ENCODE measurements at regions not wholly inside any gene's neighbourhood (a gene's known extent, or its start where the extent isn't known, plus 50 kb on each side); places are given as distances from the start of the nearest gene placed in this dataset.
"Not testable (repeated sequence)": the region's sequence is repeated elsewhere in the genome, so short reads cannot be mapped to it uniquely, and the experiment has no call there.

DNA sequence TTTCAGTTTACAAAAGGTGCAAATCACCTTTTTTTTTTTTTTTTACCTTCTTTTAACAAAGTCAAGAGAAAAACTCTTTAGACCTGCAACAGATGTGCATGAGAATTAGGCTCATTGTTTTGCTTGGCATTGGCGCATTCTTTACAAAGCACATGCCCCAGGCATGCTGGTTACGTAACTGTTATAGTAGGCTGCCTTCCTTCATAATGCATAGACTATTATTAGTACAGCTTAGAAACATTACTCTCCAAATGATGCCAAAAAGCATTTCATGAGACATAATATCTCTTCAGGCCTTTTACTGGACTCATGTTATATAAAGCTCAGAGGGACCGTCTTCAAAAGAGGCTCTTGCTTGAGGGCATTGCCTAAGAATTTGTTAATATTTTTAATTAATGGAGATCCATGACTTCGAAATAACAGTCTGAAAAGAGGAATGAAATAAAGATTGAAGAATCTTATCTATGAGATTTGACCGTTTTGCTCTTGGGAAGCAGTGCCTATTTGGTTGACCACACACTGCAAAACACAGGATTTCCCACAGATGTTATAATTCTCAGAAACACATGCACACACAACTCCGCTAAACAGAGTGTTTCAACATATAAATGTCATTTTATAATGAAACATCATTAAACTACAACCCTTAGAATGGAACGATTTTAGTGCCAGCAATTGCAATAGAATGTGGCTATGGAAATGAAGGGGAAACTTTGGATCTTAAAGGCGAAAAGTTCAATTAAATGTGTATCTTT is 478.7 kb downstream of the PRR16 start:
- in situ Hi-C loops (cut with MboI; ENCODE audit: low pct_unique_long_range_greater_than_20kb in 2 of 9, low sequenced_read_pairs in 9 of 9, unreplicated experiment in 9 of 9): no loop called here
- peaks cover 0 to 3% of the 10 kb centered on the region in 2 donors for H3K4me1 ChIP-seq (replicated peaks in 1 of 2)
- ATAC-seq (replicated peaks in 6 of 8): peak in 2 of 8 experiments; percentile 47 to 51
- 29 to 95% (median 69%) methylated on average over 3 to 8 of the region's 8 CpGs; no CpG with 5 or more reads in 2 of the 10 experiments for WGBS, 10 experiments
- no peak overlapping the region for H3K4me3 ChIP-seq
- no peak overlapping the region for H3K27ac ChIP-seq

DNA sequence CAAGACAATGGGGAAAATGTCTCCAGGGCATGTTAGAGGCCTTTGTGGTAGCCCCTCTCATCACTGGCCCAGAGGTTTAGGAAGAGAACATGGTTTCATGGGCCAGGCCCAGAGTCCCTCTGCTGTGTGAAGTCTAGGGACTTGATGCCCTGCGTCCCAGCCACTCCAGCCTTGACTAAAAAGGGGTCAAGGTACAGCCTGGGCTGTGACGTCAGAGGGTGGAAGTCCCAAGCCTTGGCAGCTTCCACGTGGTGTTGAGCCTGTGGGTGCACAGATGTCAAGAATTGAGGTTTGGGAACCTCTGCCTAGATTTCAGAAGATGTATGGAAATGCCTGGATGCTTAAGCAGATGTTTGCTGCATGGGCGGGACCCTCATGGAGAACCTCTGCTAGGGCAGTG is 485.5 kb downstream of the PRR16 start:
- ATAC-seq (replicated peaks in 6 of 8); in situ Hi-C loops (cut with MboI; ENCODE audit: low pct_unique_long_range_greater_than_20kb in 2 of 9, low sequenced_read_pairs in 9 of 9, unreplicated experiment in 9 of 9): not testable (repeated sequence)
- WGBS, 10 experiments: 33 to 71% (median 67%) methylated on average over 1 to 4 of the region's 4 CpGs; no CpG with 5 or more reads in 5 of the 10 experiments

GRCh38 chr5:120953445-120953844 is 489.3 kb downstream of the PRR16 start:
- H3K4me1 ChIP-seq (replicated peaks in 1 of 2); in situ Hi-C loops (cut with MboI; ENCODE audit: low pct_unique_long_range_greater_than_20kb in 2 of 9, low sequenced_read_pairs in 9 of 9, unreplicated experiment in 9 of 9); H3K4me3 ChIP-seq; ATAC-seq (replicated peaks in 6 of 8); H3K27ac ChIP-seq: not testable (repeated sequence)
- 0 to 100% (median 53%) methylated on average over 1 to 2 of the region's 2 CpGs; no CpG with 5 or more reads in 3 of the 10 experiments for WGBS, 10 experiments

More for the DNA sequence above, 485.5 kb downstream of the PRR16 start:
- H3K4me3 ChIP-seq; H3K4me1 ChIP-seq (replicated peaks in 1 of 2); H3K27ac ChIP-seq: not testable (repeated sequence)

GRCh38 chr5:120954255-120954654 is 490.2 kb downstream of the PRR16 start:
- ATAC-seq (replicated peaks in 6 of 8): no peak
- H3K27ac ChIP-seq: no peak overlapping the region

DNA sequence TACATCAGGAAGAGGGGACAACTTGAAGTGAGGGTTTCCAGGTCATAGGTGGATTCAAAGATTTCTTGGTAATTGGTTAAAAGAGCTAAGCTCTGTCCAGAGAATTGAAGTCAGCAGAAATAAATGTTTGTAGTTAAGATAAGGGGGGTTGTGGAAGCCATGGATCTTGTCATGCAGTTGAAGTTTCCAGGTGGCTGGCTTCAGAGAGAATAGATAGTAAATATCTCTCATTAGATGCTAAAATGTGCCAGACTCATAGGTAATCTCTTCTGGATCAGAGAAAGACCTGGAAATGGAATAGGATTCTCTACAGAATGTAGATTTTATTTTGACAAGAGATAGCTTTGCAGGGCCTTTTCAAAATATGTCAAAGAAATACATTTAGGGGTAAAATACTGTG is 491.7 kb downstream of the PRR16 start:
- in situ Hi-C loops (cut with MboI; ENCODE audit: low pct_unique_long_range_greater_than_20kb in 2 of 9, low sequenced_read_pairs in 9 of 9, unreplicated experiment in 9 of 9): no loop called here
- ATAC-seq (replicated peaks in 6 of 8): no peak
- H3K4me3 ChIP-seq: no peak overlapping the region
- H3K27ac ChIP-seq: no peak overlapping the region
- H3K4me1 ChIP-seq (replicated peaks in 1 of 2): no peaks in the 10 kb centered on the region

More at GRCh38 chr5:120954255-120954654, 490.2 kb downstream of the PRR16 start:
- no peaks in the 10 kb centered on the region for H3K4me1 ChIP-seq (replicated peaks in 1 of 2)
- in situ Hi-C loops (cut with MboI; ENCODE audit: low pct_unique_long_range_greater_than_20kb in 2 of 9, low sequenced_read_pairs in 9 of 9, unreplicated experiment in 9 of 9): no loop called here
- H3K4me3 ChIP-seq: no peak overlapping the region

DNA sequence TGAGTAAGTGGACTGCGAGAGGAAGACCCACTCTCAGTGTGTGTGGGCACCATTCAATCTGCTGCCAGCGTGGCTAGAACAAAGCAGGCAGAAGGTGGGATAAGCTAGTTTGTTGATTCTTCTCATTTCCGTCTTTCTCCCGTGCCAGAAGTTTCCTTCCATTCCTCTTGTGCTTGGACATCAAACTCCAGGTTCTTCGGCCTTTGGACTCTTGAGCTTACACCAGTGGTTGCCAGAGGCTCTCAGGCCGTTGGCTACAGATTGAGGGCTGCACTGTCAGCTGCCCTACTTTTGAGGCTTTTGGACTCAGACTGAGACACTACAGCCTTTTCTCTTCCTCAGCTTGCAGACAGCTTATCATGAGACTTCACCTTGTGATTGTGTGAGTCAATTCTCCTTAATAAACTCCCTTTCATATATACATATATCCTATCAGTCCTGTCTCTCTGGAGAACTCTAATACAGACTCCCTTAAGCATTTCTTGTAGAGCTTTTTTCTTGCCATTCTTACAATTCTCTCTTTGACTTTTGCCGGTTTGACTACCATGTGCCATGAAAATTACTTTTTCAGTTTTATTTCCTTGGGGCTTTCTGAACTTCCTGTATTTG is 494.9 kb downstream of the PRR16 start:
- Histone ChIP-seq H3K4me3 (no peak overlapping the region), H3K27ac (no peak overlapping the region), H3K4me1 (replicated peaks in 1 of 2) (no peaks in the 10 kb centered on the region)
- no peak for ATAC-seq (replicated peaks in 6 of 8)
- 37 to 100% (median 83%) methylated on average over 1 to 7 of the region's 7 CpGs for WGBS, 10 experiments
- in situ Hi-C loops (cut with MboI; ENCODE audit: low pct_unique_long_range_greater_than_20kb in 2 of 9, low sequenced_read_pairs in 9 of 9, unreplicated experiment in 9 of 9): no loop called here

- Histone ChIP-seq H3K27ac (no peak overlapping the region), H3K4me1 (replicated peaks in 1 of 2) (no peaks in the 10 kb centered on the region), H3K4me3 (no peak overlapping the region)
- ATAC-seq (replicated peaks in 6 of 8): no peak
- 40 to 67% methylated on average over 1 of the region's 1 CpG; no CpG with 5 or more reads in 8 of the 10 experiments for WGBS, 10 experiments
- in situ Hi-C loops (cut with MboI; ENCODE audit: low pct_unique_long_range_greater_than_20kb in 2 of 9, low sequenced_read_pairs in 9 of 9, unreplicated experiment in 9 of 9): no loop called here
Measured at GRCh38 chr5:120960510-120960909, 496.4 kb downstream of the PRR16 start.

- H3K27ac ChIP-seq: no peak overlapping the region
- in situ Hi-C loops (cut with MboI; ENCODE audit: low pct_unique_long_range_greater_than_20kb in 2 of 9, low sequenced_read_pairs in 9 of 9, unreplicated experiment in 9 of 9): no loop called here
- no peaks in the 10 kb centered on the region for H3K4me1 ChIP-seq (replicated peaks in 1 of 2)
- ATAC-seq (replicated peaks in 6 of 8): no peak
- H3K4me3 ChIP-seq: no peak overlapping the region
Measured at GRCh38 chr5:120967366-120967765, 503.3 kb downstream of the PRR16 start.

GRCh38 chr5:120974690-120975089 is 510.6 kb downstream of the PRR16 start:
- no peaks in the 10 kb centered on the region for H3K4me1 ChIP-seq (replicated peaks in 1 of 2)
- no peak overlapping the region for H3K27ac ChIP-seq
- peak in 3 of 8 experiments; percentile 56 to 87 (median 78) for ATAC-seq (replicated peaks in 6 of 8)
- no peak overlapping the region for H3K4me3 ChIP-seq
- in situ Hi-C loops (cut with MboI; ENCODE audit: low pct_unique_long_range_greater_than_20kb in 2 of 9, low sequenced_read_pairs in 9 of 9, unreplicated experiment in 9 of 9): no loop called here
- WGBS, 10 experiments: 0 to 88% (median 62%) methylated on average over 1 to 2 of the region's 2 CpGs; no CpG with 5 or more reads in 2 of the 10 experiments

GRCh38 chr5:120982351-120982750 is 518.3 kb downstream of the PRR16 start:
- peak in 1 of 8 experiments; percentile 91 for ATAC-seq (replicated peaks in 6 of 8)
- no peaks in the 10 kb centered on the region for H3K4me1 ChIP-seq (replicated peaks in 1 of 2)
- H3K27ac ChIP-seq: no peak overlapping the region
- in situ Hi-C loops (cut with MboI; ENCODE audit: low pct_unique_long_range_greater_than_20kb in 2 of 9, low sequenced_read_pairs in 9 of 9, unreplicated experiment in 9 of 9): no loop called here
- no peak overlapping the region for H3K4me3 ChIP-seq

GRCh38 chr5:120985526-120985925 is 521.4 kb downstream of the PRR16 start:
- Histone ChIP-seq H3K4me1 (replicated peaks in 1 of 2) (no peaks in the 10 kb centered on the region), H3K4me3 (no peak overlapping the region), H3K27ac (no peak overlapping the region)
- in situ Hi-C loops (cut with MboI; ENCODE audit: low pct_unique_long_range_greater_than_20kb in 2 of 9, low sequenced_read_pairs in 9 of 9, unreplicated experiment in 9 of 9): no loop called here
- no peak for ATAC-seq (replicated peaks in 6 of 8)

DNA sequence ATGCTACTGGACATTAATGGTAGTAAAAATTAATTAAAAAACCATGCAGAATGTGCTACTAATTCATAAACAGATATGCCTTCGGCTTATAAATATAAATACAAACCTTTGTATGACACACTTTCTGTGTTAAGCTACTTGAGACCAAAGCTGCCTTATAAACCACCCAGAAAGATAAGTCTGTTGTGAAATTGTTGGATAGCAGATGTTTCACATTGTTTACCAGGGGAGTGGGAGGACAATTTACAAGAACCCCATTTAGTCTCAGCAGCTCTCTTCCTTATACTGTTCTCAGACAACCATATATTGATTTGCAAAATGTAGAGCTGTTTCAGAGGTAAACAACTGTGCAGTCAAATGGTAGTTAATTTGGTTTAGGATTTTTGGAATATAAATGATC is 524.4 kb downstream of the PRR16 start:
- ATAC-seq (replicated peaks in 6 of 8): no peak
- in situ Hi-C loops (cut with MboI; ENCODE audit: low pct_unique_long_range_greater_than_20kb in 2 of 9, low sequenced_read_pairs in 9 of 9, unreplicated experiment in 9 of 9): no loop called here
- WGBS, 10 experiments: 0 to 100% (median 87%) methylated on average over 1 of the region's 1 CpG; no CpG with 5 or more reads in 2 of the 10 experiments
- Histone ChIP-seq H3K4me1 (replicated peaks in 1 of 2) (no peaks in the 10 kb centered on the region), H3K27ac (no peak overlapping the region), H3K4me3 (no peak overlapping the region)

DNA sequence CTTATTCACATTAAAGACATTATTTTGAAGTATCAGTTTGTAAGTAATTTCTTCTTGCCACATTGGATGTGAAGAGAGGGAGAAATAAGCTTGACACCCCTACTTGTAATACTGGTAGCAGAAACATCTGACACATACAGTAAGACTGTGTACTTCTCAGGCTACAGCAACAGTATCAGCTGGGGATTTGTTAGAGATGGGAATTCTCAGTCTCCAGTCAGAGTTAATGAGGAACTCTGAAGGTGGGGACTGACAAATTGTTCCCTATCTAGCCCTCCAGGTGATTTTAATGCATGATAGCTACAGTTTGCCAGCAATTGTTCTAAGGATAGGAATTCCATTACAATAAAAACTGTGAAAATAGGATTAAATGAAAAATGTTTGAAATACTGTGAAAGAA is 524.8 kb downstream of the PRR16 start:
- no peak for ATAC-seq (replicated peaks in 6 of 8)
- no peak overlapping the region for H3K4me3 ChIP-seq
- in situ Hi-C loops (cut with MboI; ENCODE audit: low pct_unique_long_range_greater_than_20kb in 2 of 9, low sequenced_read_pairs in 9 of 9, unreplicated experiment in 9 of 9): no loop called here
- no peaks in the 10 kb centered on the region for H3K4me1 ChIP-seq (replicated peaks in 1 of 2)
- no peak overlapping the region for H3K27ac ChIP-seq

- ATAC-seq (replicated peaks in 6 of 8): no peak
- 55 to 100% (median 93%) methylated on average over 1 to 2 of the region's 2 CpGs for WGBS, 10 experiments
- no peak overlapping the region for H3K4me3 ChIP-seq
- H3K27ac ChIP-seq: no peak overlapping the region
- in situ Hi-C loops (cut with MboI; ENCODE audit: low pct_unique_long_range_greater_than_20kb in 2 of 9, low sequenced_read_pairs in 9 of 9, unreplicated experiment in 9 of 9): no loop called here
- no peaks in the 10 kb centered on the region for H3K4me1 ChIP-seq (replicated peaks in 1 of 2)
Measured at GRCh38 chr5:120991569-120991968, 527.5 kb downstream of the PRR16 start.
